HG02938 (cell line): ENCODE measurements at regions not wholly inside any gene's neighbourhood (a gene's known extent, or its start where the extent isn't known, plus 50 kb on each side); places are given as distances from the start of the nearest gene placed in this dataset.

Experiments
- ATAC-seq: cut with Tn5 transposase; IDR thresholded peaks from one replicate; pipeline ENCODE4 v1.9.1; 2021; ENCODE audit warnings: mild to moderate bottlenecking, moderate library complexity; ENCODE audit not compliant: unreplicated experiment

DNA sequence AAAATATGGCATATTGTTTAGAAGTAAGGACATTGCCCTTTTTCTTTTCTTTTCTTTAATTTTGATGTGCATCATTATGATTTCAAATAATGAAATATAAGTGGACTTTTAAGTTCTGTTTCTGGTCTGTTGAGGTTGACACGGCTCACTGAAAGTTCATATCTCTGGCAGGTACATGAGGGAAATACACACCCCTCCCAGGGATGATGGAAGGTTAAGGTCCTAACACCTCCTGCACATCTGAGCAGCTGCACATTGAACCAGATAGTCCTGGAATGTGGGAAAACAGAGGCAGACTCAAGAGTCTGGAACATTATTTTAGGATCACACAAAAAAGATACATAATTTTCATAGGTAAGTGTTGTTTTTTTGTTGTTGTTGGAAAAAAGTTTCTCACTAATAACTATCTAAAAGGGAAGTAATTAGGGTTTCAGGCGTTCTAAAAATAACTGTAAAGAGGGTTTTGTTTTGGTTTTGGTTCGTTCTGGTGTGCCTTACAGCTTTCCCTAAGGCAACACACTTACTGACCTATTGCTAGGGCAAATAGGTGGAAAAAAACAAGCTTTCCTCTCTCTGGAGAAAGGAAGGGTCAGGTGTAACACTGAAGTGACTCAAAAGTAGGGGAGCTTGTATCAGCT lies 201.2 kb upstream of the PRKCQ start:
- ATAC-seq: no peak

DNA sequence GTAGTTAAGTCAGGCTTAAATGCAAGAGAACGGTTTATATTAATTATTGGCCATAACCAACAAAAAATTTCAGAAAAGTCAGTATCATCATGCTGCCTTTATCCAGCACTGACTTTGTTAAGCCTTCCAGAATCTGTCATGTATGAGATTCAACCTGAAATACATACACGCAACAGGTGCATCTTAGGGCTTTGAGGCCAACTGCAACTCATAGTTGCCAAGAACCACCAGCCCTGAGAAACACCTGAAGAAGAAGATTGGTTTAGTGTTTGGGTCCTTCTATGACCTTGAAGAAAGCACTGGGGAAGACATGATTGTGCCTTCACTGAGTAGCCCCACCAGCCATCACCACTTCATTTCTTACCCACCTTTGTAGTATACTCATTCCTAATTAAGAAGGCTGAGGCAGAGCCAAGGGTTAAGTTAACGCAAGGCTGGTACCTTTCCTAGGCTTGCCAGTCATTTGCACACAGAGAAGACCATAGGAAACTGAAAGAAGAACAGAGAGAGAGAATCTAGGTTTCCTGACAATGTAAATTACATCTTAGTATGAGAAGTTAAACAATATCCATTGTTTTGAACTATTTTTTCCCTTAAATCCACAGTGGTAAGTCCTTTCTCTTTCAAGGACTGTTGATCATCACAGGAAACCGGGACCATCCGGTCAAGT lies 200.1 kb upstream of the PRKCQ start:
- peak; percentile 45 for ATAC-seq

DNA sequence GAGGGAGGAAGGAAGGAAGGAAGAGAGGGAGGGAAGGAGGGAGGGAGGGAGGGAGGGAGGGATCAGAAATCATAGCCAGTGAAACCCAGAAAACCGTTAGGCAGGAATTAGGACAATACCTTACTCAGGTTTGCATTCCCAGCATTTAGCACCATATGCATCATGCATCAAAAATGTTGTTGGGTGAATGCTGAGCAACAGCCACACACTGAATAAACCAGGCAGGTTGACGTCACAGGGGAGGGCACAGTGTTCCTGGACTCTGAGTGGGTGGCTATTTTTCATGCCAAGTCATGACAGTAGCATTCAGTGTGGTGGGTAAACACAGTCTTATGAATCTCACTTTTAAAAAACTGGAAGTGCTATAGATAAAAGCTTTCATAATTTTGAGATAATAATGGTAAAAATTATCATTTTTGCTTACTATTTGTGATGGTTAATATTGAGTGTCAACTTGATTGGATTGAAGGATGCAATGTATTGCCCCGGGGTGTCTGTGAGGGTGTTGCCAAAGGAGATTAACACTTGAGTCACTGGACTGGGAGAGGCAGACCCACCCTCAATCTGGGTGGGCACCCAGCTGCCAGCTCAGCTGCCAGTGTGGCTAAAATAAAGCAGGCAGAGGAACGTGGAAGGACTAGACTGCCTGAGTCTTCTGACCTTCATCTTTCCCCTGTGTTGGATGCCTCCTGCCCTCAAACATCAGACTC lies 199.1 kb upstream of the PRKCQ start:
- ATAC-seq: no peak

DNA sequence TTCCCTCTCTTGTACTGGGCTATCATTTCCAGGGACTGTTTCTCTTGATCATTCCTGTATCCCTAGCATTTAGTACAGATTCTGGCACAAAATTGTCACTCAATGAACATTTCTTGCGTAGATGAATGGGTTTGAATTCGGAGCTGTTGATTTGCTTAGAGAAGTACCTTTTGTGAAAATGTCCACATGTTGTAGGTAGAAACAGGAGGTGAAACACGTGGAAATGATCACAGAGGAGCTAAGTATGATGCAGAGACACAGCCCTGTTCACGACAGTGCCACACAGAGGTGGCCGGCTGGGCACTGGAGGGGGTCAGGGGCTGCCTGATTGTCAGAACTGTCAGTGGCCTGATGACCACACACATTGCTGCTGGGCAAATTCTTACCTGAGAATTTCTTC lies 196.1 kb upstream of the PRKCQ start:
- no peak for ATAC-seq

DNA sequence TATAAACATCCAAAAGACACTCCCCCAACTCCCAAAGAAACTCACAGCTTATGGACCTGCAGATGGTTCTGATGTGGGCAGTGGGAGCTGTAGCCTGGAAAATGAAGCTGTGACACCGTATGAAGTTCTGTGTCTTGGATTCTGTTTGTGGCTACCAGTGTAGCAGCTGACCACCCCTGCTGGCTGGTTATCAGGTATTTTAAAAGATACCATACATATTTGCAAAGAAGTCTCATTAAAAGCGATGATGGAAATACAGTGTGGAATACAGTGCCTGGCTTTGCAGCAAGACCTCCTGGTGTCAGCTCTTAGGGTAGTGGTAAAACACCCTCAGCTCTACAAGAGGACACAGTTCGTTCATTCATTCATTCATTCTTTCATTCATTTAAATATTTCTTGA lies 194.3 kb upstream of the PRKCQ start:
- no peak for ATAC-seq

DNA sequence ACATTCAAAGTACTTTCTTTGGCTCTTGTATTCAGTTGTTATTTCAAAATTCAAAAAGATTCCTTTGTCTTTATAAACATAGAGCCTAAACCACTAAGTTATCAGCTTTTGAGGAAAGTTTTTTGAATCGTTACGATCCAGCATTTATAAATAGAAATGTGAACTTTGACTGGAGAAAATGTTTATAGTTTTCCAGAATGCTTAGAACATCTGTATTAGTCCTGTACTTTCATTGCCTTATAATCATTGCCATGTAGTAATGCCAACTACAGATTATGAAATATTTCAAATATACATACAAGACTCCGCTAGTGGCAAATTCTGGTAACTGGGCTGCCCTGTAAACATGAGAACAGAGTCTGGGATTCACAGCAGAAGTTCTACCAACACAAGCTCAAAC lies 191.3 kb upstream of the PRKCQ start:
- ATAC-seq: no peak

DNA sequence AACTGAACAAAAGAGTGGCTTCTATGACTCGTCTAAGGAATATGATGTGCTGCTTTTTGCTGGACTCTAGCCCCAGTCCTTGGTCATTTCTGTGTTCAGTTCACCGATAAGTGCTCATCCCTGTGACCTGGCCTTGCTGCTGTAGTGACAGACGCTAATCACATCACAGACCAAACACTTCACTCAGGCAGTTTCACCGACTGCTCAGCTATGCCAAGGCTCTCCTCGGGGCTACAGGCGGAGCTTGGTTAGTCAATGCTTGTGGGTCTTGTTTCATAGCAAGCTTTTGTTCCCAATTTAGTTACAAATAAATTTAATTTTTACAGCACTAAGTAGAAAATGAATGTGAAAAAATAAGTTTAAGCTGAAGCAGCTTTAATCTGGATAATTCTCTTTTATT lies 190.8 kb upstream of the PRKCQ start:
- no peak for ATAC-seq

DNA sequence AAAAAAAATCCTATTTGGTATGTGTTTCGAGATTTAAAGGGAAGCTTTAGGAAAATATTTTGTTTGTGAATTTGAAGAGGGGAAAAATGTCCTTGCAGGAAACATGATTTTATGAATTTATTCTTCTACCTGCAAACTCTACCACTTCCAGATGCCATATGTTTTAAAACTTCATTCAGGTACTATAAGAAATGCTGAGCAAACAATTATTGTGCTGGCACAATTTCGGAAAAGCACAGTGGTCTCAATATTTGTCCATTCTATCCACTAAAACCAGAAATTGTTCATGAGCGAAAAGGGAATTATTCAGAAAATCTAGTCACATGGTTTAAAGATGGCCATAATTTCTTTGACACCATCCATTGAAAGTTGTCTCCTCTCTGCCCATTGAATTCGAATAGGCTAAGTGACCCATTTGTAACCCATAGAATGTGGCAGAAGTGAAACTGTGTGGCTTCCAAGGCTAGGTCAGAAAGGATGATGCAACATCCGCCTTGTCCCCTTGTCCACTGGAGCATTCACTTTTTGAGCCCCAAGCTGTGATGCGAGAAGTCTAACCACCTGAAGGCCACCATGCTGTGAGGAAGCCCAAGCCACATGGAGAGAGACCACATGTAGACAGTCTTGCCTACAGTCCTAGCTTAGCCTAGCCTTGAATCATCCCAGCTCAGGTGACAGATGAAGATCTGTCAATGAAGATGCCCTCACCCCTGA lies 189.8 kb upstream of the PRKCQ start:
- no peak for ATAC-seq

DNA sequence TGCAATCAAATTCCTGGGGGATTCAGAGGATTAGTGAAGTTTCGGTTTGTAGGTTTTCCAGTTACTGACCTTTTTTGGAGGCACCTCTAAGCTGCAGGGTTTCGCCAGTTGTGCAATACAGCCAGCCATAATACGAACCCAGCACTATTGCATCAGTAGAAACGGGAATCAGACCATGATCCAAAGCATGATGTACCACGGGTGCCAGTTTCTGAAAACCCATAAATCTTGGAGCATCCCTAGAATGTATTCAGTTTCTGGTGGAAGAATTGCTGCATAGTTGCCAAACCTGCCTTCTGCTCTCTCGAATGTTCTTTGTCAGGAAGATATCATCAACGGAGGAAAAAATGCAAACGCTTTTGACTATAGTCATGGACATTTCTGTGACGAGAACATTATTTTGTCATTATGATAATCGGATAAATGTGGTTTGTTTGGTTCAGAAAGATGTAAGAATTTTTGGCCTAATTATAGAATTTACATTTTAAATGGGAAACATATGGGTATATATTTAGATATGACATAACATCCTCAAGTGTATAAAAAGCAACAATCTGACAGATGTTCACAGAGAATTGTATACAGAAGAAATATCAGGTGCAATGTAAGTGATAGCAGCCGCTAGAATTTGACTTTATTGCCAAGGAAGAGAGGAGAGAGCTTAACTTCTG lies 186.2 kb upstream of the PRKCQ start:
- no peak for ATAC-seq

DNA sequence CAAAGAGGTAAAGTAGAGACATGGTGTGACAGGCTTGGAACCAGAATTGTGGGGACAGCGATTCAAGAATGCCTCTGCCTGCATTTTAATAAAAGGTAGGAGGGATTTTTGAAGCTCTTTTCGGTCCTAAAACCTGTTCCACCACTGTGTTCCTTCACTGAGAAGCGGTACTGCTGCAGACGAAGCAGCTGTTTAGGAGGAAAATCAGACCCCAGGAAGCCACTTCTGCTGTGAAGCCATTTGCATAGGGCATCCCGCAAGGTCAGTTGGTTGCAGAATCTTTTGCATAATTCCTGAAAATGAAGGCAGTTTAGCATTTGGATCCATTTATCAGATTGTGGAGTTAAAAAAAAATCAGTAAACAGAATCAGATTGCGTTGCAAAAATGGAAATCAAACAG lies 183.3 kb upstream of the PRKCQ start:
- ATAC-seq: no peak

DNA sequence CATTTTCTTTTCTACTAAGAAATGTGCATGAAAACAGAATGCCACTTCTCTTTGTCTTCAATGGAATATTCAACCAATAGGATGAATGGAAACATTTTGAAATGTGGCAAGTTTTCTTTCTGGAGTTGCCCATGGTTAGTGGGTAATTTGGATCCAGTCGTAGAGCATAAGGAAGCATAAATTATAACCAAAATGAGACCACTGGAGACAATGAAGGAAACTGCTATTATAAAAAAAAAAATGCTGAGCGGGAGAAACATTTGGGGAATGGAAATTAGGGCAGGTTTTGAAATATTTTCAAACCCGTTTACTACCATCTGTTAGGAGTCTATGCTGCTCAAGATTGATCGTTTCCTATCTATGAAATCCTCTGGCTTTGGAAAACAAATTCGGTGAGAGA lies 182.9 kb upstream of the PRKCQ start:
- no peak for ATAC-seq

DNA sequence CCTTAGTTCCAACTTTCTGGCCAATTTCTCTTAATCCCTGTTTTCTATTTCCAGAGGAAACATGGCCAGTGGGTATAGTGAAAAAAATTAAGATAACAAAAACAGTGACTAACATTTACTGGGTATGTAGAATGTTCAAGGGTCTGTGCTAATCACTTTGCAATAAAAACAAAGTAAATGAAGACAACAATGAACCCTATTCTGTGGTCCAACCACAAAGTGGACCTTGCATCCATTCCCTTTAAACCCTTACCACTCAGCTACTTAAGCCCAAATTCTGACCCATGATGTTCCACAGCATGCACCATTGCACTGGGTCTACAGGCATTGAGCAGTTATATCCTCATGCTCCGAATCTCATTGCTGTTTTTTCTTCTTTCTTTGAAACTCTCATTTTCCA lies 179.9 kb upstream of the PRKCQ start:
- ATAC-seq: no peak

DNA sequence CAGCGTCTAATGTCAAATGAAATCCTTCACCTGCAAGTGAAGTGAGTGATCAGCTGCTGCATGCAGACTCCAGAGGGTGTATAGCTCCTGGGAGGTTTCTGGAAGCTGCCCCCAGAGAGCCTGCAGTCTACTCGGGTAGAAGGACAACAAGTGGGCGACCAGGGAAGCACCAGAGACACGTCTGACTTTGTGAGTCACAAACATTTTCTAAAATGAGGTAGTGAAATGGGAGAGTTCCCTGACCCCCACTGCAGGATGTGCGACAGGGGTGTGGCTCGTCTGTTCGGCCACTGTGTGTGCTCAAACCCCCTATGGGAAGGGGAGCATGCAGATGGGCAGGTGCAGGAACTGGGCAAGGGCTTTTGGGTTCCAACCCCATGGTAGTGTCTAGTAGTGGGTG lies 177.1 kb upstream of the PRKCQ start:
- no peak for ATAC-seq

DNA sequence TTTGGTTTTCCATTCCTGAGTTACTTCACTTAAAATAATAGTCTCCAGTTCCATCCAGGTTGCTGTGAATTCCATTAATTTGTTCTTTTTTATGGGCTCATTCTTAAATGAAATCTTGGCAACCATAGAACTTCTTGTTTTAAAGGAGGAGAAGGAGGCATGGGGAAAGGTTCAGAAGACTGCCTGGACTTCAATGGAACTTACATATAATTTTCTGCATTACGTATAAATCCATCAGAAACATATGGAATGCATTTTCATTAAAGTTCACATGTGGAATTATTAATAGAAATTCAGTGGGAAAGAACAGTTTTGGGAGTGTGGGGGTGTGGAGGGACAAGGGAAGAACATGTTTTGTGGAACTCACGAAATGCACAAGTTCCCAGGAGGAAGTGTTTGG lies 176.6 kb upstream of the PRKCQ start:
- no peak for ATAC-seq

DNA sequence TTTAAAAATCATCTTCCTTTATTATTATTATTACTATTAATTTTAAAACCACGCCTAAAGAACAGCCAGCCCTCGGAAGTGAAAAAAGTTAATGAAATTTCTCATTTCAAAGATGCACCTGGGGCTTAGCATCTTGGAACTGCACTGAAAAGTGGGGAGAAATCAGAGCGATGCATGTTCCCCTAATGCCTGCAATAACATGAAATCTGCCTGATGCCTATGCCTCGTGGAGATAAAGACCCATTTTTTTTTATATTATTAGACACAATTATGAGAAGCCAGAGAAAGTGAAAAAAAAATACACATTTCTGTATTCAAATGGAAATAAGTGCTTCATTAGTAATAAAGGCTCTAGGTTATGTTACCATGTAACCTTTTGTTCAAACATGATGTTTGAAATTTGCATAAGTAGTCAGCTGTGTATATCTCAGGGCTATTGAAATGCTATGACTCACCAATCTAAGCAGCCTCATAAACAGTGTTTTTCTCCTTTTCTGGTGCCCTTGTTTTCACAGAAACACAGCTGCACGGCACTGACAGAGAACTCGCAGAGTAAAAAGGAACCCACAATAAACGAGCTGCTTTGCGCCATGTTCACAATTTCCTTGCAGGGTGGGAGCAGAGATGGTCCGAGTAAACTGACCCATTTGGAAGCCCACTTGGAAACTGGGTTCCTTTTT lies 175.8 kb upstream of the PRKCQ start:
- no peak for ATAC-seq

DNA sequence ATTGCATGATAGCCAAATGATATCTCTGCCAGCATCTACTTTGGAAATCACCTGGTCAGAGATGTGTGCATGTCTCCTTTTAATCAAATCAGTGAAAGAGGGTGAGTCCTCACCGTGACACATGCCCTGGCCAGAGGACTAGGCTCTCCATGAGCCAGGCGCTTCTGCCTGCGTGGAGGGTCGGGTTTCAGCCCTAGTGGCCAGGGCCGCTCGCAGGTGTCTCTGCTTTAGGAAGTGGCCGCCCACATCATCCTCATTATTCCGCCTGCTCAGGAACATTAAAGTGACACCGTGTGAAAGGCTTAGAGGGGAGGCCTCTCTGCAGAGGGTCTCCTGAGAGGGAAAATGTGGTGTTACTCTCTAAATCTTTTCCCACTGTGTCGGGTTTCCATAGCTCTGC lies 173.6 kb upstream of the PRKCQ start:
- no peak for ATAC-seq

DNA sequence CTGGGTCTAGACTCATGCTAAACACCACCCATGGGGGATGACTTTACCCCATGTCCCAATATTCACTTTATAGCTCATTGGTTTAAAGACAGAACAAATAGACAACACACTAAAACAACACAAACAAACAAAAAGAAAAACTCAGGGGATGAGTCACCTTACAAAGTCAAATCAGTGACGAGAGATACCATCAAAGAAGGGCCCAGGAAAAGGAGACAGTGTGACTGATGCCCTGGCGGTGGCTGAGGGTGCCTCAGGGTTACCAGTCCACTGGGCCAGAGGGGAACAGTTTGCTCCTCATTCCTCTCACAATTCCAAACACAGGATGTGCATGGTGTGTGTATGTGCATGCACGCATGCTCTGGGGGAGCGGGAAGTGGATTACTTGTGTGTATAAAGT lies 171.3 kb upstream of the PRKCQ start:
- no peak for ATAC-seq

DNA sequence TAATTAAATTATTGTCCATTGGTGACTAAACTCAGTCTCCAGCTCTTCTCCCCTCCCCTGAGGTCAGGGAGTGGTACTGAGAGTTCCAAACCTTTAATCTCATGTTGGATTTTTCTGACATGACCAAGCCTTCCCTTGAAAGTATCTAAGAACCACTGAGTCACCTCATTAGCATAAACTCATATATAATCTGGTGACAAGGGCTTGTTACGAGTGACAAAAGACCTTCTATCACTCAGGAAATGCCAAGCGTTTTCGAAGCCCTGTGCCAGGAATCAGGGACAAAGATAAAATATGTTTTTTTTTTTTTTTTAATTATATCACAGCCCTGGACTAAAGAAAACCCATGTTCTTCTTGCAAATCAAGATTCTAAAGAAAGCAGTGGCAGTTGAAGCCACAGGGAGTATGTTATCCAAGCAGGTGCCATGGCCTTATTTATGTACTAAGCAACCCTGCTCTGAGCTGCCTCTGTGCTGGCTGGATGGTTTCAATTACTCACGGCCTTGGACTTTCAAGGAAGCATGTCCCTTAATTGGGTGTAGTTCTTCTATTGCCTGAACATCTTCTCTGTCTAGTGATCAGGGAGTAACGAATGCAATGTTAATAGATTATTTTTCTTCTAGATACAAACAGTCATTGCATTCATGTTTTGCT lies 169.0 kb upstream of the PRKCQ start:
- no peak for ATAC-seq

DNA sequence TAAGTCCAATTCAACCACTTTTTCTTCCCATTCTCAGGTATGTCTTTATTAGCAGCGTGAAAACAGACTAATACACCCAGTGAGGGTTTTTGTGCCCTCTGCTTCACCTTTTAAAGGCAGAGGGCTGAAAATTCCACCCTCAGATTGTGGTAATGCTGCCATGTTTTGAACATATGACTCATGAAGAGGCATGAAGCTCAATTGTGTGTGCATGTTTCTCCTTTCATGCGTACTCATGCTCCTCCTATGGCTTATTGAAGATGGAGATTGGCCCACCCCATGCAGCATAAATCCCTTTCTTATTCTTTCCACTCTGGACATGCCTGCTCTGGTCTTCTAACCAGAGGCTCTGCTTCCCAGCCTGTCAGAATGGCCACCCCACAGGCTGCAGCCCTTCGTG lies 168.0 kb upstream of the PRKCQ start:
- no peak for ATAC-seq

DNA sequence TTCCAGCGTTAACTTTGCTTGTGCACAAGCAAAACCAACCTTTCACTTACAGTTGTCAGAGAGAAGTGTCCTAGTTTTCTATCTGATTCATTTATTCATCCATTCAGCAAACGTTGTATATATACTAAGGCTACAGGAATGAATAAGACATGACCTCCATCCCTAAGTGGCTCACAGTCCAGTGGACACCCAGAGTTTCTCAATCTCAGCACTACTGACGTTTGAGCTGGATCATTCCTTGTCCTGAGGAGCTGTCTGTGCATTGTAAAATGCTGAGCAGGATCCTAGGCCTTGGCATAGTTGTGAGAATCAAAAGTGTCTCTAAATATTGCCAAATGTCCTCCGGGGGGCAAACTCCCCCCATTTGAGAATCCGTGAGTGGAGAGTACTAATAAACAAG lies 166.7 kb upstream of the PRKCQ start:
- ATAC-seq: no peak
